Endodermal cell (in vitro differentiated cells): ENCODE measurements at regions not wholly inside any gene's neighbourhood (a gene's known extent, or its start where the extent isn't known, plus 50 kb on each side); places are given as distances from the start of the nearest gene placed in this dataset.

Source experiments
- DNase-seq: peaks from one replicate; pipeline ENCODE4 v3.0.0-alpha.2; 2017
- H3K27ac ChIP-seq: 2 replicates; pipeline ENCODE4 v1.5.1; 2013; ENCODE audit warnings: mild to moderate bottlenecking, low read depth, low read length, moderate library complexity
- H3K27me3 ChIP-seq: 2 replicates; pipeline ENCODE4 v1.6.1; 2013; ENCODE audit warnings: mild to moderate bottlenecking, low read length, moderate library complexity; ENCODE audit not compliant: insufficient read depth, control insufficient read depth, poor library complexity, severe bottlenecking
- H3K36me3 ChIP-seq: 2 replicates; pipeline ENCODE4 v1.7.0; 2013; ENCODE audit warnings: mild to moderate bottlenecking, low read length, moderate library complexity; ENCODE audit not compliant: control insufficient read depth, insufficient read depth
- H3K4me1 ChIP-seq: one replicate; pipeline ENCODE4 v1.7.0; 2013; ENCODE audit warnings: low read length; ENCODE audit not compliant: control insufficient read depth, insufficient read depth
- H3K4me3 ChIP-seq: 2 replicates; pipeline ENCODE4 v1.5.1; 2013; ENCODE audit warnings: mild to moderate bottlenecking, low read length, moderate library complexity
- H3K9ac ChIP-seq: 2 replicates; pipeline ENCODE4 v1.6.1; 2013; ENCODE audit warnings: mild to moderate bottlenecking, low read length, moderate library complexity; ENCODE audit not compliant: poor library complexity, severe bottlenecking; ENCODE audit errors: extremely low read depth
- H3K9me3 ChIP-seq: 2 replicates; pipeline ENCODE4 v1.6.1; 2013; ENCODE audit warnings: mild to moderate bottlenecking, low read length, moderate library complexity; ENCODE audit not compliant: control insufficient read depth
- H3K27ac Mint-ChIP-seq: 2 replicates; pipeline ENCODE4 v1.8.0; 2020; ENCODE audit warnings: mixed read lengths
- H3K27me3 Mint-ChIP-seq: 2 replicates; pipeline ENCODE4 v1.8.0; 2021; ENCODE audit warnings: mild to moderate bottlenecking, mixed read lengths; ENCODE audit not compliant: insufficient read depth
- H3K36me3 Mint-ChIP-seq: 2 replicates; pipeline ENCODE4 v1.8.0; 2020; ENCODE audit warnings: low read depth, mixed read lengths
- H3K4me1 Mint-ChIP-seq: 2 replicates; pipeline ENCODE4 v1.8.0; 2020; ENCODE audit warnings: mixed read lengths
- H3K4me3 Mint-ChIP-seq: 2 replicates; pipeline ENCODE4 v1.8.0; 2020; ENCODE audit warnings: mild to moderate bottlenecking, moderate library complexity, mixed read lengths
- H3K9me3 Mint-ChIP-seq: 2 replicates; pipeline ENCODE4 v1.8.0; 2020; ENCODE audit warnings: mild to moderate bottlenecking, mixed read lengths
- CTCF ChIP-seq: fragments of 200-600 bp; sonication (generic); conservative IDR thresholded peaks from 2 replicates; pipeline ENCODE4 v1.5.0; 2021; ENCODE audit warnings: antibody characterized with exemption, mild to moderate bottlenecking
- WGBS, 2 experiments: methylation state at CpG; one replicate each; pipeline versions ENCODE4 v1.1.5 to v1.1.7; 2013; ENCODE audit warnings: missing lambda C conversion rate in 2 of 2, mixed read lengths in 1 of 2; ENCODE audit not compliant: insufficient coverage in 1 of 2, insufficient read length in 1 of 2; 5-methylcytosine and 5-hydroxymethylcytosine counted together

GRCh38 chr17:70564006-70564620, 394.8 kb downstream of the KCNJ2 start:
- WGBS, 2 experiments, result 100% methylated on average over 1 of the region's 2 CpGs
- Histone ChIP-seq H3K9me3 (no peaks in the 10 kb centered on the region), H3K27me3 (no peaks in the 10 kb centered on the region), H3K4me1 (no peaks in the 10 kb centered on the region), H3K9ac (no peak overlapping the region), H3K36me3 (no peaks in the 10 kb centered on the region), H3K4me3 (no peak overlapping the region), H3K27ac (no peak overlapping the region)
- H3K27me3 Mint-ChIP-seq, result no peaks in the 10 kb centered on the region
- no peak overlapping the region for H3K27ac Mint-ChIP-seq
- no peak for DNase-seq
- H3K4me3 Mint-ChIP-seq, result no peak overlapping the region
- no peaks in the 10 kb centered on the region for H3K9me3 Mint-ChIP-seq
- H3K36me3 Mint-ChIP-seq, result no peaks in the 10 kb centered on the region
- no peaks in the 10 kb centered on the region for H3K4me1 Mint-ChIP-seq
- TF ChIP-seq CTCF, result no peak

GRCh38 chr17:70569128-70569527, 399.8 kb downstream of the KCNJ2 start:
- H3K4me1 Mint-ChIP-seq, result no peaks in the 10 kb centered on the region
- H3K4me3 Mint-ChIP-seq, result no peak overlapping the region
- no peaks in the 10 kb centered on the region for H3K9me3 ChIP-seq
- H3K4me3 ChIP-seq, result no peak overlapping the region
- H3K27me3 Mint-ChIP-seq, result no peaks in the 10 kb centered on the region
- no peaks in the 10 kb centered on the region for H3K36me3 ChIP-seq
- 100% methylated on average over 1 of the region's 1 CpG; no CpG with 5 or more reads in 1 of the 2 experiments for WGBS, 2 experiments
- H3K27ac ChIP-seq, result no peak overlapping the region
- no peak overlapping the region for H3K9ac ChIP-seq
- no peaks in the 10 kb centered on the region for H3K36me3 Mint-ChIP-seq
- DNase-seq, result no peak
- TF ChIP-seq CTCF, result no peak
- H3K4me1 ChIP-seq, result no peaks in the 10 kb centered on the region
- H3K27ac Mint-ChIP-seq, result no peak overlapping the region
- no peaks in the 10 kb centered on the region for H3K27me3 ChIP-seq
- H3K9me3 Mint-ChIP-seq, result no peaks in the 10 kb centered on the region

GRCh38 chr17:70577456-70577855, 408.1 kb downstream of the KCNJ2 start:
- Mint-ChIP-seq H3K4me1 (no peaks in the 10 kb centered on the region), H3K36me3 (no peaks in the 10 kb centered on the region), H3K27me3 (peaks cover 2% of the 10 kb centered on the region), H3K4me3 (no peak overlapping the region), H3K9me3 (peaks cover 3% of the 10 kb centered on the region), H3K27ac (no peak overlapping the region)
- H3K4me1 ChIP-seq, result no peaks in the 10 kb centered on the region
- H3K36me3 ChIP-seq, result no peaks in the 10 kb centered on the region
- WGBS, 2 experiments, result 95 to 97% methylated on average over 20 of the region's 20 CpGs
- no peak overlapping the region for H3K27ac ChIP-seq
- DNase-seq, result no peak
- TF ChIP-seq CTCF, result no peak
- peaks cover 8% of the 10 kb centered on the region for H3K9me3 ChIP-seq
- no peak overlapping the region for H3K4me3 ChIP-seq
- H3K27me3 ChIP-seq, result no peaks in the 10 kb centered on the region
- H3K9ac ChIP-seq, result no peak overlapping the region
